ENCODE measurements at regions not wholly inside any gene's neighbourhood (a gene's known extent, or its start where the extent isn't known, plus 50 kb on each side); places are given as distances from the start of the nearest gene placed in this dataset.
"Not testable (repeated sequence)": the region's sequence is repeated elsewhere in the genome, so short reads cannot be mapped to it uniquely, and the experiment has no call there.

DNA sequence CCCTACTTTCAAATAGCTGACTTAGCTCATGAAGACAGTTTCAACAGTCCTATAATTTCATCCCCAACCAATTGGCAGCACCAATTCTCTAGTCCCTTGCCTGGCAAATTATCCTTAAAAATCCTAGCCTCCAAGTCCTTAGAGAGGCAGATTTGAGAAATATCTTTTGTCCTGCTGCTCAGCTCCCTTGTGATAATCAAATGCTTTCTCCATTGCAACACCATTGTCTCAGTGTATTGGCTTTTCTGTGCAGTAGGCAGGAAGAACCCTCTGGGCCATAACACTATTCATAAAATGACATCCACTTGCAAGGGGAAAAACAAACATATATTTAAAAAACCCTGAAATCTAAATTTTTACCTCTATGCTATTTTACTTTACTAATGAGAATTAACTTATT is 89.6 kb downstream of the AASDHPPT start:
- no peaks in the 10 kb centered on the region for H3K36me3 ChIP-seq (ENCODE audit: control insufficient read depth in 4 of 4, insufficient read depth in 4 of 4, low read length in 3 of 4)
- ChIA-PET POLR2A (no interaction called here), CTCF (no interaction called here)
- H3K27me3 ChIP-seq (replicated peaks in 2 of 5; ENCODE audit: control insufficient read depth in 4 of 5, insufficient read depth in 5 of 5, low read length in 4 of 5), result no peaks in the 10 kb centered on the region
- H3K4me3 ChIP-seq (ENCODE audit: control insufficient read depth in 1 of 7, extremely low read depth in 1 of 7, insufficient read depth in 4 of 7, low read depth in 2 of 7, low read length in 6 of 7), result no peak overlapping the region
- H3K9me3 ChIP-seq (ENCODE audit: control extremely low read depth in 1 of 5, control insufficient read depth in 4 of 5, insufficient read depth in 2 of 5, low read depth in 1 of 5, low read length in 4 of 5), result peaks cover 3 to 19% (median 9%) of the 10 kb centered on the region in 5 experiments
- no peaks in the 10 kb centered on the region for H3K4me1 ChIP-seq (ENCODE audit: control extremely low read depth in 1 of 4, control insufficient read depth in 4 of 4, insufficient read depth in 4 of 4, low read length in 3 of 4)
- DNase-seq, result no peak
- no peak overlapping the region for H3K27ac ChIP-seq (ENCODE audit: insufficient read depth in 1 of 2, low read depth in 1 of 2, low read length in 2 of 2, poor library complexity in 1 of 2, severe bottlenecking in 2 of 2)

- Histone ChIP-seq H3K27ac (ENCODE audit: insufficient read depth in 1 of 2, low read depth in 1 of 2, low read length in 2 of 2, poor library complexity in 1 of 2, severe bottlenecking in 2 of 2) (no peak overlapping the region), H3K27me3 (replicated peaks in 2 of 5; ENCODE audit: control insufficient read depth in 4 of 5, insufficient read depth in 5 of 5, low read length in 4 of 5) (no peaks in the 10 kb centered on the region), H3K4me1 (ENCODE audit: control extremely low read depth in 1 of 4, control insufficient read depth in 4 of 4, insufficient read depth in 4 of 4, low read length in 3 of 4) (no peaks in the 10 kb centered on the region), H3K4me3 (ENCODE audit: control insufficient read depth in 1 of 7, extremely low read depth in 1 of 7, insufficient read depth in 4 of 7, low read depth in 2 of 7, low read length in 6 of 7) (no peak overlapping the region), H3K9me3 (ENCODE audit: control extremely low read depth in 1 of 5, control insufficient read depth in 4 of 5, insufficient read depth in 2 of 5, low read depth in 1 of 5, low read length in 4 of 5) (peaks cover under 1 to 7% (median 3%) of the 10 kb centered on the region in 5 experiments), H3K36me3 (ENCODE audit: control insufficient read depth in 4 of 4, insufficient read depth in 4 of 4, low read length in 3 of 4) (no peaks in the 10 kb centered on the region)
- POLR2A ChIA-PET, result no interaction called here
- DNase-seq, result no peak
- WGBS (ENCODE audit: insufficient coverage), result 94% methylated on average over 2 of the region's 4 CpGs
- CTCF ChIA-PET, result no interaction called here
Observed at GRCh38 chr11:106172386-106172991, 95.0 kb downstream of the AASDHPPT start.

DNA sequence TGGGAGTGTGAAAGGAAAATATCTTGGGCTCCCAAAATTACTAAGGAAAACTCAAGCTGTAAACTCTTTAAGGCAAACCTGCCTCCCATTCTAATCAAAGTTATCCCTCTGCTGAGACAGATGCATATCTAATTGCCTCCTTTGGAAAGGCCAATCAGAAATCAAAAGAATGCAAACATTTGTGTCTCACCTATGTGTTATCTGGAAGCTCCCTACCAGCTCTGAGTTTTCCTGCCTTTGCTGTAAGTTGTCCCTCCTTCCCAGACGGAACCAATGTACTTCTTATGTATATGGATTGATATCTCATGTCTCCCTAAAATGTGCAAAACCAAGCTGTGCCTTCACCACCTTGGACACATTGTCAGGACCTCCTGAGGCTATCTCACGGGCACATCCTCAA is 95.8 kb downstream of the AASDHPPT start:
- Histone ChIP-seq H3K9me3 (ENCODE audit: control extremely low read depth in 1 of 5, control insufficient read depth in 4 of 5, insufficient read depth in 2 of 5, low read depth in 1 of 5, low read length in 4 of 5) (peaks cover 0 to 3% (median 1%) of the 10 kb centered on the region in 5 experiments), H3K4me3 (ENCODE audit: control insufficient read depth in 1 of 7, extremely low read depth in 1 of 7, insufficient read depth in 4 of 7, low read depth in 2 of 7, low read length in 6 of 7) (no peak overlapping the region), H3K36me3 (ENCODE audit: control insufficient read depth in 4 of 4, insufficient read depth in 4 of 4, low read length in 3 of 4) (no peaks in the 10 kb centered on the region), H3K27me3 (replicated peaks in 2 of 5; ENCODE audit: control insufficient read depth in 4 of 5, insufficient read depth in 5 of 5, low read length in 4 of 5) (no peaks in the 10 kb centered on the region), H3K4me1 (ENCODE audit: control extremely low read depth in 1 of 4, control insufficient read depth in 4 of 4, insufficient read depth in 4 of 4, low read length in 3 of 4) (no peaks in the 10 kb centered on the region), H3K27ac (ENCODE audit: insufficient read depth in 1 of 2, low read depth in 1 of 2, low read length in 2 of 2, poor library complexity in 1 of 2, severe bottlenecking in 2 of 2) (no peak overlapping the region)
- DNase-seq, result no peak
- no CpG with 5 or more reads among the region's 2 CpGs for WGBS (ENCODE audit: insufficient coverage)
- CTCF ChIA-PET, result no interaction called here
- POLR2A ChIA-PET, result no interaction called here

DNA sequence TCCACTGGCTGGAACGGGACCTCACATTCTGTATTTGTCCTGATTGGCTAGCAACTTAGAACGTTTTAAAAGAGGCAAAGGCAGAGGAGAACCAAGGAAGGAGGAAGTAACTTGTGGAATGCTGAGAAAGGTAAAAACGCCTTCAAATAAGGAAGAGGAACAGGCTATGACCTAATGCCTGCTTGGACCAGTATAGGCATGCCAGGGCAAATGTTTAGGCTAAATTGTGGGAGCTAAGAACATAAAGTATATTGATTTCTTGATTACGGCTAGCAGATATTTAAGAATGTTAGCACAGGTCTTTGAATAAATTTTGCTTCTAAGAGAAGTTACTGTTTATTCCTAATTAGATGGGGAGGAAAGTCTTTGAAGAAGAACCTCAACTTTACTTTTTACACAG is 96.5 kb downstream of the AASDHPPT start:
- DNase-seq; H3K4me3 ChIP-seq (ENCODE audit: control insufficient read depth in 1 of 7, extremely low read depth in 1 of 7, insufficient read depth in 4 of 7, low read depth in 2 of 7, low read length in 6 of 7); H3K4me1 ChIP-seq (ENCODE audit: control extremely low read depth in 1 of 4, control insufficient read depth in 4 of 4, insufficient read depth in 4 of 4, low read length in 3 of 4); H3K27ac ChIP-seq (ENCODE audit: insufficient read depth in 1 of 2, low read depth in 1 of 2, low read length in 2 of 2, poor library complexity in 1 of 2, severe bottlenecking in 2 of 2); CTCF ChIA-PET; H3K27me3 ChIP-seq (replicated peaks in 2 of 5; ENCODE audit: control insufficient read depth in 4 of 5, insufficient read depth in 5 of 5, low read length in 4 of 5); POLR2A ChIA-PET; H3K36me3 ChIP-seq (ENCODE audit: control insufficient read depth in 4 of 4, insufficient read depth in 4 of 4, low read length in 3 of 4); H3K9me3 ChIP-seq (ENCODE audit: control extremely low read depth in 1 of 5, control insufficient read depth in 4 of 5, insufficient read depth in 2 of 5, low read depth in 1 of 5, low read length in 4 of 5): not testable (repeated sequence)
- WGBS (ENCODE audit: insufficient coverage), result 75% methylated on average over 3 of the region's 4 CpGs

DNA sequence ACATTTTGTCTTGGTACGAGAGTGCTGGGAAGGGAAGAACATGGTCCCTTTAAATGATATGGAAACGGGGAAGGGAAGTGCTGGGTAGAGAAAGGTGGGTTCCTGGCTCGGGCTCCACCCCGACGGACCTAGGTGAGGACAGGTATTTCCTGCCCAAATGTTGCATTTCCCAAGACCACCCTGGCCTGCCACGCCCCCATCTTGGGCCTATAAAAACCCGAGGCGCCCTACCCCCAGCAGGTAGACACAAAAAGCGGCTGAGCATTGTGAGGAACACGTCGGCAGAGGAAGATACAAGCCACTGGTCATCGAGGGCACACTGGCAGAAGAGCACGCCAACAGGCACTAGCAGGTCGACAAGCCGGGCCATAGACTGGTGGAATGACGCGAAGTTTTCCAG is 99.4 kb downstream of the AASDHPPT start:
- CTCF ChIA-PET, result no interaction called here
- no peaks in the 10 kb centered on the region for H3K36me3 ChIP-seq (ENCODE audit: control insufficient read depth in 4 of 4, insufficient read depth in 4 of 4, low read length in 3 of 4)
- H3K4me1 ChIP-seq (ENCODE audit: control extremely low read depth in 1 of 4, control insufficient read depth in 4 of 4, insufficient read depth in 4 of 4, low read length in 3 of 4), result no peaks in the 10 kb centered on the region
- H3K27ac ChIP-seq (ENCODE audit: insufficient read depth in 1 of 2, low read depth in 1 of 2, low read length in 2 of 2, poor library complexity in 1 of 2, severe bottlenecking in 2 of 2), result no peak overlapping the region
- H3K9me3 ChIP-seq (ENCODE audit: control extremely low read depth in 1 of 5, control insufficient read depth in 4 of 5, insufficient read depth in 2 of 5, low read depth in 1 of 5, low read length in 4 of 5), result peaks cover 0 to 1% (median 0%) of the 10 kb centered on the region in 5 experiments
- H3K27me3 ChIP-seq (replicated peaks in 2 of 5; ENCODE audit: control insufficient read depth in 4 of 5, insufficient read depth in 5 of 5, low read length in 4 of 5), result no peaks in the 10 kb centered on the region
- no peak for DNase-seq
- H3K4me3 ChIP-seq (ENCODE audit: control insufficient read depth in 1 of 7, extremely low read depth in 1 of 7, insufficient read depth in 4 of 7, low read depth in 2 of 7, low read length in 6 of 7), result no peak overlapping the region
- POLR2A ChIA-PET, result no interaction called here
- whole genome bisulfite sequencing (ENCODE audit: insufficient coverage), result 98% methylated on average over 17 of the region's 17 CpGs

DNA sequence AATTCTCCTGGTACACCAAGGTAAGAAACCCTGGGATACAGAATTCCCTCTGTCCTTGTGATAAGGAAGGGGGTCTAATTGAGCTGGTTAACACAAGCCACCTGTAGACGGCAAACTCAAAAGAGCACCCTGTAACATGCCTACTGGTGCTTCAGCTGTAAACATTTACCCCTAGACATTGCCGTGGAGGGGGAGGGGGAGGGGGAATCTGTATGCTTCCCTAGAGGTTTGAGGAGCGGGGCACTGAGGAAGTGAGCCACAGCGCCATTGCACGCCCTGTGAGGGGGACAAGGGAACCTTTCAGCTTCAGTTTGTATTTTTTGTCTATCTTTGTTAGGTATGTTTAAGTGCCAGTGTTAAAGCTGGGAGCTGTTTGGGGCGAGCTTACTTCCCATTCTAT is 99.8 kb downstream of the AASDHPPT start:
- Histone ChIP-seq H3K4me3 (ENCODE audit: control insufficient read depth in 1 of 7, extremely low read depth in 1 of 7, insufficient read depth in 4 of 7, low read depth in 2 of 7, low read length in 6 of 7) (no peak overlapping the region), H3K9me3 (ENCODE audit: control extremely low read depth in 1 of 5, control insufficient read depth in 4 of 5, insufficient read depth in 2 of 5, low read depth in 1 of 5, low read length in 4 of 5) (peaks cover 0 to 1% (median 0%) of the 10 kb centered on the region in 5 experiments), H3K27me3 (replicated peaks in 2 of 5; ENCODE audit: control insufficient read depth in 4 of 5, insufficient read depth in 5 of 5, low read length in 4 of 5) (no peaks in the 10 kb centered on the region), H3K36me3 (ENCODE audit: control insufficient read depth in 4 of 4, insufficient read depth in 4 of 4, low read length in 3 of 4) (no peaks in the 10 kb centered on the region), H3K27ac (ENCODE audit: insufficient read depth in 1 of 2, low read depth in 1 of 2, low read length in 2 of 2, poor library complexity in 1 of 2, severe bottlenecking in 2 of 2) (no peak overlapping the region), H3K4me1 (ENCODE audit: control extremely low read depth in 1 of 4, control insufficient read depth in 4 of 4, insufficient read depth in 4 of 4, low read length in 3 of 4) (no peaks in the 10 kb centered on the region)
- no peak for DNase-seq
- ChIA-PET POLR2A (no interaction called here), CTCF (interaction anchor here (1.3 kb wide), 1 partner anchor 12 kb away, joined by 3 read pairs; no protein-coding TSS in a partner anchor)
- WGBS (ENCODE audit: insufficient coverage), result 43% methylated on average over 1 of the region's 6 CpGs

DNA sequence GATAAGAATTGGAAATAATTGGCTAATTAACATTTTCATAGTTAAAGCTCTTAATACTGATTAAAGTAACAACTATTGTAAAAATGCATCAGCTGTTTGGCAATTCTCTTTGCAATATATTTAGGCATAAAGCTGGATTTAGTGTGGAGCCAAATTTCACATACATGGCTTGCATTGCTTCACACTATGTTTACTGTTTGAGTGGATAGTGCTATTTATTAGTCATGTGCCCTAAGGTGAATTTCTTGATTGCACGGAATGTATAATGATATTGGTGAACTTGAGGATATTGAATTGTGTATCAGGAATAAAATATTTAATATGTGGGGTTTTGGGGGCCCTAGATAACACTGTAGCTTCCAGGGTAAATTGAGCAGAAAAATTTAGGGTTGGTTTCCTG is 100.9 kb downstream of the AASDHPPT start:
- Histone ChIP-seq H3K36me3 (ENCODE audit: control insufficient read depth in 4 of 4, insufficient read depth in 4 of 4, low read length in 3 of 4) (no peaks in the 10 kb centered on the region), H3K27ac (ENCODE audit: insufficient read depth in 1 of 2, low read depth in 1 of 2, low read length in 2 of 2, poor library complexity in 1 of 2, severe bottlenecking in 2 of 2) (no peak overlapping the region), H3K4me1 (ENCODE audit: control extremely low read depth in 1 of 4, control insufficient read depth in 4 of 4, insufficient read depth in 4 of 4, low read length in 3 of 4) (no peaks in the 10 kb centered on the region), H3K4me3 (ENCODE audit: control insufficient read depth in 1 of 7, extremely low read depth in 1 of 7, insufficient read depth in 4 of 7, low read depth in 2 of 7, low read length in 6 of 7) (no peak overlapping the region), H3K27me3 (replicated peaks in 2 of 5; ENCODE audit: control insufficient read depth in 4 of 5, insufficient read depth in 5 of 5, low read length in 4 of 5) (no peaks in the 10 kb centered on the region), H3K9me3 (ENCODE audit: control extremely low read depth in 1 of 5, control insufficient read depth in 4 of 5, insufficient read depth in 2 of 5, low read depth in 1 of 5, low read length in 4 of 5) (no peaks in the 10 kb centered on the region)
- POLR2A ChIA-PET, result no interaction called here
- CTCF ChIA-PET, result interaction anchor here (1.3 kb wide), 1 partner anchor 11 kb away, joined by 3 read pairs; no protein-coding TSS in a partner anchor
- 80% methylated on average over 1 of the region's 1 CpG for WGBS (ENCODE audit: insufficient coverage)
- DNase-seq, result no peak

All from common myeloid progenitor, CD34-positive (primary cell).